Peyer's patch (tissue), 4 donors: ENCODE measurements at regions not wholly inside any gene's neighbourhood (a gene's known extent, or its start where the extent isn't known, plus 50 kb on each side); places are given as distances from the start of the nearest gene placed in this dataset.
"Not testable (repeated sequence)": the region's sequence is repeated elsewhere in the genome, so short reads cannot be mapped to it uniquely, and the experiment has no call there.

Experiments used
- DNase-seq, 3 donors: peaks; one replicate each; pipeline ENCODE4 v3.0.0-alpha.2; 2017 to 2019
- H3K27ac ChIP-seq, 4 donors: fragments of 200-600 bp; sonication (generic); one replicate each; pipeline ENCODE4 v1.5.1; 2016 to 2019
- H3K27me3 ChIP-seq, 2 donors: fragments of 200-600 bp; sonication (generic); one replicate each; pipeline ENCODE4 v1.5.1; 2019
- H3K36me3 ChIP-seq, 3 donors: fragments of 200-600 bp; sonication (generic); one replicate each; pipeline ENCODE4 v1.5.1; 2016 to 2019
- H3K4me1 ChIP-seq, 4 donors: fragments of 200-600 bp; sonication (generic); one replicate each; pipeline ENCODE4 v1.5.1; 2016 to 2019
- H3K4me3 ChIP-seq, 4 donors: fragments of 200-600 bp; sonication (generic); 1 replicate in 3 of 4; 2 replicates in 1 of 4; pipeline ENCODE4 v1.5.1; 2016 to 2019; ENCODE audit warnings: mild to moderate bottlenecking in 1 of 4
- H3K9me3 ChIP-seq, 4 donors: fragments of 200-600 bp; sonication (generic); one replicate each; pipeline ENCODE4 v1.5.1; 2016 to 2019; ENCODE audit warnings: mild to moderate bottlenecking in 1 of 4
- POLR2A ChIP-seq, 2 donors: fragments of 450-650 bp; IDR thresholded peaks; one replicate each; pipeline ENCODE4 v1.5.1; 2017; ENCODE audit warnings: antibody characterized with exemption in 2 of 2, mild to moderate bottlenecking in 2 of 2, moderate library complexity in 2 of 2
- TF ChIP-seq, protein P1 (sequence below), 6 experiments: fragments of 450-650 bp in 4 of 6; fragments of 200-600 bp in 2 of 6; sonication (generic) in 1 of 6; IDR thresholded peaks; one replicate each; pipeline ENCODE4 v1.5.1; 2017 to 2019; ENCODE audit warnings: antibody characterized with exemption in 6 of 6, mild to moderate bottlenecking in 3 of 6, moderate library complexity in 1 of 6

DNA sequence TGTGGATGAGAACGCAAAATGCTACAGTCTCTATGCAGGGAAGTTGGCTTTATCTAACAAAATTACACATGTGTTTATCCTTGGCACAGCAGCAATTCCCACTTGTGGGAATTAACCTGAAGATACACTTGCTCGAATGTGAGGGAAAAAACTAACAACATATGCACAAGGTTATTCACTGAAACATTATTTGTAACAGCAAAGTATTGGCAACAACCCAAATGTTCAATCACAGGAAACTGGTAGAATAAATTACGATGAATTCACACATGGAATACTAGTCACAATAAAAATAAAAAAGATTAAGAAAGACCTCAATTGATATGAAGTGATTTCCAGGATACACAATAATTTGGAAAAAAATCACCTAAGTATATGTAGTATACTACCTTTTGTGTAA is 68.1 kb upstream of the OGFRL1 start:
- TF ChIP-seq, protein P1, sequence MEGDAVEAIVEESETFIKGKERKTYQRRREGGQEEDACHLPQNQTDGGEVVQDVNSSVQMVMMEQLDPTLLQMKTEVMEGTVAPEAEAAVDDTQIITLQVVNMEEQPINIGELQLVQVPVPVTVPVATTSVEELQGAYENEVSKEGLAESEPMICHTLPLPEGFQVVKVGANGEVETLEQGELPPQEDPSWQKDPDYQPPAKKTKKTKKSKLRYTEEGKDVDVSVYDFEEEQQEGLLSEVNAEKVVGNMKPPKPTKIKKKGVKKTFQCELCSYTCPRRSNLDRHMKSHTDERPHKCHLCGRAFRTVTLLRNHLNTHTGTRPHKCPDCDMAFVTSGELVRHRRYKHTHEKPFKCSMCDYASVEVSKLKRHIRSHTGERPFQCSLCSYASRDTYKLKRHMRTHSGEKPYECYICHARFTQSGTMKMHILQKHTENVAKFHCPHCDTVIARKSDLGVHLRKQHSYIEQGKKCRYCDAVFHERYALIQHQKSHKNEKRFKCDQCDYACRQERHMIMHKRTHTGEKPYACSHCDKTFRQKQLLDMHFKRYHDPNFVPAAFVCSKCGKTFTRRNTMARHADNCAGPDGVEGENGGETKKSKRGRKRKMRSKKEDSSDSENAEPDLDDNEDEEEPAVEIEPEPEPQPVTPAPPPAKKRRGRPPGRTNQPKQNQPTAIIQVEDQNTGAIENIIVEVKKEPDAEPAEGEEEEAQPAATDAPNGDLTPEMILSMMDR (IDR thresholded peaks at IDR 0.05), result no peak

DNA sequence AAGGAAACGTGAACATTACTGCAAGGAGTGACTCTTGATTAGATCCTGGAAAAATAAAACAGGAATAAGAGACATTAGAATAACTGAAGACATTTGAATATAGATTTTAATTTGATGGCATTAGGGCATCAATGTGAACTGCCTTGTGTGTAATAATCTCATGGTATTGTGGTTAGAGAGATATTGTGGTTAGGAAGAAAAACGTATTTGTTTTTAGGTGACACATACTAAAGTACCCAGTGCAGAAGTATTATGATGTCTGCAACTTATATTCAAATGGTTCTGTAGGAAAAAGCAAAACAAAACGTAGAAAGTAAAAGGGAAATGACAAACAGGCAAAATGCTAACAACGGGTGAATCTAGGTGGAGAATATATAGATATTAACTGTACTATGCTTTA is 65.9 kb upstream of the OGFRL1 start:
- no peak for TF ChIP-seq POLR2A (IDR thresholded peaks at IDR 0.05)
- TF ChIP-seq, protein P1 (IDR thresholded peaks at IDR 0.05), result no peak
- no peak for DNase-seq
- H3K36me3 ChIP-seq, result no peaks in the 10 kb centered on the region

More for the DNA sequence above, 68.1 kb upstream of the OGFRL1 start:
- no peak overlapping the region for H3K4me3 ChIP-seq
- H3K9me3 ChIP-seq, result no peaks in the 10 kb centered on the region
- no peaks in the 10 kb centered on the region for H3K4me1 ChIP-seq
- no peak for DNase-seq
- H3K27me3 ChIP-seq, result no peaks in the 10 kb centered on the region
- no peaks in the 10 kb centered on the region for H3K36me3 ChIP-seq
- H3K27ac ChIP-seq, result no peak overlapping the region

DNA sequence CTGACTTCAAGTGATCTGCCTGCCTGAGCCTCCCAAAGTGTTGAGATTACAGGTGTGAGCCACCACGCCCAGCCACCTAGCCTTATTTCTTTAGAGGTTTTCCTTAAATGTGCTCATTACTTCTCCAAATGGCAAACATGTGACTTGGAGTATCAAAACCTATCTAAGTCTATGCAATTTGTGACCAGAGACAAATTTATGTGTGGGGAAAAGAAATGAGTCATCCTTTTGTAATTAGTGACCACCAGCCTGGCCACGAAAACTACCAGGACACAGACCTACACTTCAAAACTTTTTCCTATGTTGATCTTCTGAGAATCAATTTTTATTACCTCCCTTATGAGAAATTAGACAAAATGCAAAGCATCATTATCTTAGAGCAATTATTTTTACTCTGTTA is 64.6 kb upstream of the OGFRL1 start:
- H3K4me3 ChIP-seq, result no peak overlapping the region
- no peak for DNase-seq

More for the DNA sequence above, 65.9 kb upstream of the OGFRL1 start:
- no peak overlapping the region for H3K27ac ChIP-seq
- H3K27me3 ChIP-seq, result no peaks in the 10 kb centered on the region
- no peaks in the 10 kb centered on the region for H3K9me3 ChIP-seq
- H3K4me3 ChIP-seq, result no peak overlapping the region
- H3K4me1 ChIP-seq, result no peaks in the 10 kb centered on the region

DNA sequence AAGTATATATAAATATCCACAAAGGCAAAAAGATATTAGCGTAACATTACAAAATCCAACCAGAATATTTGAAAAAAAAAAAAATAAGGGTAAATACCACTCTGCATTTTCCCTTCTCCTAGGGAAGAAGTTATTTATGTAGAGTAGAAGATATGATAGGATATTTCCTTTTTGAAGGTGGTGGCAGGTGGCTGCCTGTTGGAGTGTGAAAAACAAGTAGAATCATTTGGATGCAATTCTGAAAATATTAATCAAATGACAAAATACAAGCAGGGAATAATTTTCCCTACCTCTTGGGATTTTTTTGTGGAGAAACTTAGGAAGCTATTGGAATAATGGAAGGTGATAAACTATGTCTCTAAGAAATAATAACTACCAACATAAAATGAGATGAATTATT is 62.5 kb upstream of the OGFRL1 start:
- Histone ChIP-seq H3K4me1 (no peaks in the 10 kb centered on the region), H3K27ac (no peak overlapping the region), H3K36me3 (no peaks in the 10 kb centered on the region), H3K9me3 (no peaks in the 10 kb centered on the region), H3K4me3 (no peak overlapping the region), H3K27me3 (no peaks in the 10 kb centered on the region)
- DNase-seq, result no peak
- TF ChIP-seq, protein P1 (IDR thresholded peaks at IDR 0.05), result no peak
- no peak for TF ChIP-seq POLR2A (IDR thresholded peaks at IDR 0.05)

More for the DNA sequence above, 64.6 kb upstream of the OGFRL1 start:
- H3K27ac ChIP-seq, result no peak overlapping the region
- TF ChIP-seq, protein P1 (IDR thresholded peaks at IDR 0.05), result no peak
- H3K4me1 ChIP-seq, result no peaks in the 10 kb centered on the region
- no peaks in the 10 kb centered on the region for H3K9me3 ChIP-seq
- H3K36me3 ChIP-seq, result no peaks in the 10 kb centered on the region
- no peaks in the 10 kb centered on the region for H3K27me3 ChIP-seq

DNA sequence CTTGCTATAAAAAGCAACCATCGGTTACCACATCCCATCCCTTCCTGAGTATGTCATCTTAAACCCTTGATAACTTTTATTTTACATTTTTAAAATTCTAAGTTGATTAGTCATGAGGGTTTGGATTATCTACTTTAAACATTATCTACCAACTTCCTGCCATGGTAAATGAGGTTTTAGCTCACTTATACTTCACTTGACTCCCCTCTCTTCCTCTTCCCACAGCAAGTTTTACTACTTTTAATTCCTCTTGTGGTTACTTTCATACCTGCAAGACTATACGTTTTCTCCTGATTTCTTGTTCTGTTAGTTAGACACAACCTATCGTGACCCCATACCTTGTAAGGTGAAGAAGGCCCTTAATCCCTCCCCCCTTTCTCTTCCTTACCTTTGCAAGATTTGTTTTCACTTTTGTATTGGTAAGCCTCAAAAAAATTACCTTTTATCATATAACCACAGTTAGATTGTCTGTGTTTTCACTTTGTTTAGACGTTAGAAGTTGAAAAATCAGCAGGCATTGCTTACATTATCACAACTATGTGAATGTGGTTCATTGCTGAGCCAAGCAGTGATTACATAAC is 60.1 kb upstream of the OGFRL1 start:
- DNase-seq, result no peak
- no peaks in the 10 kb centered on the region for H3K27me3 ChIP-seq
- no peak overlapping the region for H3K27ac ChIP-seq
- no peaks in the 10 kb centered on the region for H3K36me3 ChIP-seq
- TF ChIP-seq POLR2A (IDR thresholded peaks at IDR 0.05), result no peak
- TF ChIP-seq, protein P1 (IDR thresholded peaks at IDR 0.05), result no peak
- H3K4me1 ChIP-seq, result no peaks in the 10 kb centered on the region
- no peaks in the 10 kb centered on the region for H3K9me3 ChIP-seq
- no peak overlapping the region for H3K4me3 ChIP-seq

DNA sequence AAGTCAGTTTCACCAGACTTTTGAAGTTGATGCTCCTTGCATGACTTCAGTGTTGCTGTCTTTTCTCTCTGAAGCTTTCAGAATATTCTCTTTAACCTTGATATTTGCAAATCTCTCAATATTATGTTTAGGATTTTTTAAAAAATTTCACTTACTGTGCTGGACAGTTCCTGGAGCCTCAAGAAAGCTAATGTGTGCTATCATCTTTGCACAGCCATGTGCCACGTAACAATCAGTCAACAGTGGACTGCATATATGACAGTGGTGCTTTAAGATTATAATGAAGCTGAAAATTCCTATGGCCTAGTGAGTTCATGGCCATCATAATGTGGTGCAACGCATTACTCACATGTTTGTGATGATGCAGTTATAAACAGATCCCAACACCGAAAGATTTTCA is 59.1 kb upstream of the OGFRL1 start:
- no peaks in the 10 kb centered on the region for H3K27me3 ChIP-seq
- H3K4me1 ChIP-seq, result no peaks in the 10 kb centered on the region
- no peak overlapping the region for H3K27ac ChIP-seq
- H3K36me3 ChIP-seq, result no peaks in the 10 kb centered on the region
- no peaks in the 10 kb centered on the region for H3K9me3 ChIP-seq
- DNase-seq, result no peak
- no peak overlapping the region for H3K4me3 ChIP-seq
- TF ChIP-seq, protein P1 (IDR thresholded peaks at IDR 0.05), result no peak
- no peak for TF ChIP-seq POLR2A (IDR thresholded peaks at IDR 0.05)

DNA sequence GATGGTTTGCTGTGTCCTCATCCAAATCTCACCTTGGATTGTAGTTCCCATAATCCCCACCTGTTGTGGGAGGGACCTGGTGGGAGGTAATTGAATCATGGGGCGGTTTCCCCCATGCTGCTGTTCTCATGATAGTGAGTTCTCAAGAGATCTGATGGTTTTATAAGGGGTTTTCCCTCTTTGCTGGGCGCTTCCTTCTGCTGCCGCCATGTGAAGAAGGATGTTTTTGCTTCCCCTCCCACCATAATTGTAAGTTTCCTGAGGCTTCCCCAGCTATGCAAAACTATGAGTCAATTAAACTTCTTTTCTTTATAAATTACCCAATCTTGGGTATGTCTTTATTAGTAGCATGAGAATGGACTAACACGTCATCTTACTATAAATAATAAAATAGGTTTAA is 55.7 kb upstream of the OGFRL1 start:
- H3K4me1 ChIP-seq, DNase-seq, H3K9me3 ChIP-seq, H3K4me3 ChIP-seq, H3K36me3 ChIP-seq, H3K27ac ChIP-seq, H3K27me3 ChIP-seq: not testable (repeated sequence)
